ENCODE measurements at regions not wholly inside any gene's neighbourhood (a gene's known extent, or its start where the extent isn't known, plus 50 kb on each side); places are given as distances from the start of the nearest gene placed in this dataset.

- no peak for DNase-seq (ENCODE audit: low spot score)
Observed at GRCh38 chr6:122339661-122340060, 59.8 kb upstream of the HSF2 start.

GRCh38 chr6:122347280-122347679 is 52.2 kb upstream of the HSF2 start:
- DNase-seq (ENCODE audit: low spot score), result no peak

GRCh38 chr6:122347751-122348150 is 51.7 kb upstream of the HSF2 start:
- DNase-seq (ENCODE audit: low spot score), result no peak

Small RNA genes lying in the stretch of these regions (small RNA-seq; reads per million reads assigned to genes)
- 0 reads per million in 2 experiments for gene AL603865.2
- gene RNU1-18P, result 0.05 to 0.53 reads per million in 2 experiments
- 0.42 to 4.0 reads per million in 2 experiments for gene RNU2-8P
- gene RNU4-76P, result 0.03 to 0.09 reads per million in 2 experiments
